ENCODE measurements at regions not wholly inside any gene's neighbourhood (a gene's known extent, or its start where the extent isn't known, plus 50 kb on each side); places are given as distances from the start of the nearest gene placed in this dataset.

GRCh38 chr4:138062929-138063328, 179.2 kb downstream of the SLC7A11 start:
- Histone ChIP-seq H3K4me3 (no peak overlapping the region), H3K36me3 (no peaks in the 10 kb centered on the region), H3K9me3 (replicated peaks) (no peaks in the 10 kb centered on the region), H3K27ac (no peak overlapping the region), H3K27me3 (replicated peaks) (no peaks in the 10 kb centered on the region), H3K4me1 (replicated peaks) (no peaks in the 10 kb centered on the region)
- peak in 1 of 2 experiments; percentile 21 for DNase-seq (ENCODE audit: low read depth in 1 of 2, low spot score in 2 of 2)

GRCh38 chr4:138056541-138056940, 185.6 kb downstream of the SLC7A11 start:
- H3K9me3 ChIP-seq (replicated peaks) = no peaks in the 10 kb centered on the region
- no peak for DNase-seq (ENCODE audit: low read depth in 1 of 2, low spot score in 2 of 2)
- no peak overlapping the region for H3K4me3 ChIP-seq
- H3K27ac ChIP-seq = peak overlapping the region; percentile 88
- peaks cover 50% of the 10 kb centered on the region for H3K4me1 ChIP-seq (replicated peaks)
- H3K27me3 ChIP-seq (replicated peaks) = no peaks in the 10 kb centered on the region
- H3K36me3 ChIP-seq = no peaks in the 10 kb centered on the region

- peak in 1 of 2 experiments; percentile 38 for DNase-seq (ENCODE audit: low read depth in 1 of 2, low spot score in 2 of 2)
- peak overlapping the region; percentile 88 for H3K27ac ChIP-seq
These were observed 186.3 kb downstream of the SLC7A11 start for GRCh38 chr4:138055890-138056289.

GRCh38 chr4:138053641-138054301, 188.4 kb downstream of the SLC7A11 start:
- no peaks in the 10 kb centered on the region for H3K36me3 ChIP-seq
- DNase-seq (ENCODE audit: low read depth in 1 of 2, low spot score in 2 of 2) = peak; percentile 74 to 89
- H3K9me3 ChIP-seq (replicated peaks) = no peaks in the 10 kb centered on the region
- H3K27me3 ChIP-seq (replicated peaks) = no peaks in the 10 kb centered on the region
- H3K27ac ChIP-seq = peak overlapping the region; percentile 88
- peak overlapping the region; percentile 11; the same call in 1 of the 2 replicates for H3K4me3 ChIP-seq
- peaks cover 69% of the 10 kb centered on the region for H3K4me1 ChIP-seq (replicated peaks)

More at GRCh38 chr4:138055890-138056289, 186.3 kb downstream of the SLC7A11 start:
- Histone ChIP-seq H3K4me3 (no peak overlapping the region), H3K27me3 (replicated peaks) (no peaks in the 10 kb centered on the region), H3K4me1 (replicated peaks) (peaks cover 57% of the 10 kb centered on the region), H3K36me3 (no peaks in the 10 kb centered on the region), H3K9me3 (replicated peaks) (no peaks in the 10 kb centered on the region)

GRCh38 chr4:138052806-138053632, 189.1 kb downstream of the SLC7A11 start:
- H3K27me3 ChIP-seq (replicated peaks) = no peaks in the 10 kb centered on the region
- no peak overlapping the region for H3K4me3 ChIP-seq
- no peak for DNase-seq (ENCODE audit: low read depth in 1 of 2, low spot score in 2 of 2)
- H3K4me1 ChIP-seq (replicated peaks) = peaks cover 69% of the 10 kb centered on the region
- H3K36me3 ChIP-seq = no peaks in the 10 kb centered on the region
- H3K27ac ChIP-seq = peak overlapping the region; percentile 88
- no peaks in the 10 kb centered on the region for H3K9me3 ChIP-seq (replicated peaks)

GRCh38 chr4:138051157-138051556, 191.0 kb downstream of the SLC7A11 start:
- Histone ChIP-seq H3K27ac (peak overlapping the region; percentile 3; the same call in 1 of the 2 replicates), H3K9me3 (replicated peaks) (no peaks in the 10 kb centered on the region), H3K4me1 (replicated peaks) (peaks cover 62% of the 10 kb centered on the region), H3K27me3 (replicated peaks) (no peaks in the 10 kb centered on the region), H3K4me3 (no peak overlapping the region), H3K36me3 (no peaks in the 10 kb centered on the region)
- peak in 1 of 2 experiments; percentile 10 for DNase-seq (ENCODE audit: low read depth in 1 of 2, low spot score in 2 of 2)

- no peak overlapping the region for H3K27ac ChIP-seq
- peaks cover 57% of the 10 kb centered on the region for H3K4me1 ChIP-seq (replicated peaks)
- H3K4me3 ChIP-seq = no peak overlapping the region
- DNase-seq (ENCODE audit: low read depth in 1 of 2, low spot score in 2 of 2) = no peak
- H3K27me3 ChIP-seq (replicated peaks) = no peaks in the 10 kb centered on the region
- no peaks in the 10 kb centered on the region for H3K9me3 ChIP-seq (replicated peaks)
- no peaks in the 10 kb centered on the region for H3K36me3 ChIP-seq
These were observed 191.5 kb downstream of the SLC7A11 start for GRCh38 chr4:138050601-138051000.

- Histone ChIP-seq H3K4me1 (replicated peaks) (peaks cover 44% of the 10 kb centered on the region), H3K27ac (no peak overlapping the region), H3K36me3 (no peaks in the 10 kb centered on the region), H3K4me3 (no peak overlapping the region), H3K9me3 (replicated peaks) (no peaks in the 10 kb centered on the region), H3K27me3 (replicated peaks) (no peaks in the 10 kb centered on the region)
- no peak for DNase-seq (ENCODE audit: low read depth in 1 of 2, low spot score in 2 of 2)
These were observed 192.8 kb downstream of the SLC7A11 start for GRCh38 chr4:138049355-138049754.

- Histone ChIP-seq H3K36me3 (no peaks in the 10 kb centered on the region), H3K27ac (no peak overlapping the region), H3K4me1 (replicated peaks) (peaks cover 26% of the 10 kb centered on the region), H3K27me3 (replicated peaks) (no peaks in the 10 kb centered on the region), H3K4me3 (no peak overlapping the region), H3K9me3 (replicated peaks) (no peaks in the 10 kb centered on the region)
- no peak for DNase-seq (ENCODE audit: low read depth in 1 of 2, low spot score in 2 of 2)
These were observed 194.9 kb downstream of the SLC7A11 start for GRCh38 chr4:138047290-138047689.

- no peak for DNase-seq (ENCODE audit: low read depth in 1 of 2, low spot score in 2 of 2)
- Histone ChIP-seq H3K36me3 (no peaks in the 10 kb centered on the region), H3K9me3 (replicated peaks) (no peaks in the 10 kb centered on the region), H3K27ac (no peak overlapping the region), H3K27me3 (replicated peaks) (no peaks in the 10 kb centered on the region), H3K4me1 (replicated peaks) (peaks cover 9% of the 10 kb centered on the region), H3K4me3 (no peak overlapping the region)
These were observed 197.1 kb downstream of the SLC7A11 start for GRCh38 chr4:138045036-138045435.

- Histone ChIP-seq H3K27me3 (replicated peaks) (no peaks in the 10 kb centered on the region), H3K27ac (no peak overlapping the region), H3K36me3 (no peaks in the 10 kb centered on the region), H3K4me3 (no peak overlapping the region), H3K4me1 (replicated peaks) (peaks cover 17% of the 10 kb centered on the region), H3K9me3 (replicated peaks) (no peaks in the 10 kb centered on the region)
- DNase-seq (ENCODE audit: low read depth in 1 of 2, low spot score in 2 of 2) = no peak
These were observed 203.1 kb downstream of the SLC7A11 start for GRCh38 chr4:138039010-138039409.

- no peak overlapping the region for H3K4me3 ChIP-seq
- H3K27ac ChIP-seq = no peak overlapping the region
- no peaks in the 10 kb centered on the region for H3K27me3 ChIP-seq (replicated peaks)
- peaks cover 17% of the 10 kb centered on the region for H3K4me1 ChIP-seq (replicated peaks)
- H3K9me3 ChIP-seq (replicated peaks) = no peaks in the 10 kb centered on the region
- DNase-seq (ENCODE audit: low read depth in 1 of 2, low spot score in 2 of 2) = no peak
- no peaks in the 10 kb centered on the region for H3K36me3 ChIP-seq
These were observed 204.5 kb downstream of the SLC7A11 start for GRCh38 chr4:138037696-138038095.

- no peaks in the 10 kb centered on the region for H3K27me3 ChIP-seq (replicated peaks)
- peak in 1 of 2 experiments; percentile 76 for DNase-seq (ENCODE audit: low read depth in 1 of 2, low spot score in 2 of 2)
- H3K4me1 ChIP-seq (replicated peaks) = peaks cover 17% of the 10 kb centered on the region
- peak overlapping the region; percentile 14; the same call in 1 of the 2 replicates for H3K27ac ChIP-seq
- no peaks in the 10 kb centered on the region for H3K36me3 ChIP-seq
- no peaks in the 10 kb centered on the region for H3K9me3 ChIP-seq (replicated peaks)
- H3K4me3 ChIP-seq = no peak overlapping the region
These were observed 206.3 kb downstream of the SLC7A11 start for GRCh38 chr4:138035781-138036258.

- Histone ChIP-seq H3K4me3 (no peak overlapping the region), H3K4me1 (replicated peaks) (peaks cover 17% of the 10 kb centered on the region), H3K27ac (no peak overlapping the region), H3K9me3 (replicated peaks) (no peaks in the 10 kb centered on the region), H3K36me3 (no peaks in the 10 kb centered on the region), H3K27me3 (replicated peaks) (no peaks in the 10 kb centered on the region)
- DNase-seq (ENCODE audit: low read depth in 1 of 2, low spot score in 2 of 2) = no peak
These were observed 207.3 kb downstream of the SLC7A11 start for GRCh38 chr4:138034871-138035270.
